ENCODE measurements at regions not wholly inside any gene's neighbourhood (a gene's known extent, or its start where the extent isn't known, plus 50 kb on each side); places are given as distances from the start of the nearest gene placed in this dataset.

DNA sequence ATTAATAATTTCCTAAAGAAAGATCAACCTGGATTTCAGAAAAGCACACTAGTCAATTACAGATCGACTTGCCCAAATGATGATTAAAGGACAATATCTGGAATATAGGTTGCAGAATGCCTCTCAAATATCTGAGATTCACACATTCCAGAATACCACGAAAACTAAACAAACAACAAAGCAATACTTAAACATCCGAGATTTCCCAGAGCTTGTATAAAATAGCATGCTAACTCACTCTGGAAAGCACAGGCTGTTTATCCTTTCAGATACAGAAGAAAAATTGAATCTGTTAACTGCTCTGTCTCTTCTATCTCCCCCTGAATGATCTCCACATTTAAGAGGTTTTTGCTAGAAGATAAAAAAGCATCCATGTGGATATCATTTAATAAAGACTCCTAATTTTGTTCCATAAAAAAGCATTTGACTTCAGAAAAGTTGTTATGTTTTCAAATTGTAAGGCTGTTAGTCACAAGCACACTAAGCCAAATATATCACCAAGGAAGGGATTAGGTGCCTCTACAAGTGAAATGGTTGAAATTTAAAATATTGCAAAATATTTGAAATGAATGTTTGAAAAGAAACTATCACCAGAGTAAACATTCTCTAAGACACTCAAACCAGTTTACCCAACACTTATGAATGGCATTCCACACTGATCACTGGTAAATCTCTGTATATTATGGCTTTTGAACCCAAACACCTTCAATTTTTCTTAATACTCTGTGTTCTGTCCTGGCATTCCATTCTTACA is 865.1 kb upstream of the ADAMTS5 start:
- no peak overlapping the region for H3K9ac ChIP-seq (ENCODE audit: low read length)
- no peaks in the 10 kb centered on the region for H3K27me3 ChIP-seq (ENCODE audit: low read length)
- no peaks in the 10 kb centered on the region for H3K4me1 ChIP-seq (ENCODE audit: low read length)
- H3K9me2 ChIP-seq (replicated peaks; ENCODE audit: insufficient read depth, low read length) = no peaks in the 10 kb centered on the region
- H3K36me3 ChIP-seq (ENCODE audit: insufficient read depth, low read length) = no peaks in the 10 kb centered on the region
- peaks cover 14% of the 10 kb centered on the region; the same call in 1 of the 2 replicates for H3K9me3 ChIP-seq (ENCODE audit: low read length)
- H4K20me1 ChIP-seq (ENCODE audit: insufficient read depth, low read depth, low read length) = no peaks in the 10 kb centered on the region
- no peak overlapping the region for H3K27ac ChIP-seq (ENCODE audit: low read length)
- H3K4me2 ChIP-seq (ENCODE audit: low read depth, low read length, poor library complexity, severe bottlenecking) = no peak overlapping the region
- no peak overlapping the region for H2AFZ ChIP-seq (ENCODE audit: low read length)
- no peak for DNase-seq
- no peak overlapping the region for H3K4me3 ChIP-seq (ENCODE audit: low read length)
- no peaks in the 10 kb centered on the region for H3K79me2 ChIP-seq (ENCODE audit: low read length)

GRCh38 chr21:27831177-27831576 is 864.3 kb upstream of the ADAMTS5 start:
- H3K36me3 ChIP-seq (ENCODE audit: insufficient read depth, low read length) = no peaks in the 10 kb centered on the region
- no peaks in the 10 kb centered on the region for H4K20me1 ChIP-seq (ENCODE audit: insufficient read depth, low read depth, low read length)
- H3K9ac ChIP-seq (ENCODE audit: low read length) = no peak overlapping the region
- H3K27me3 ChIP-seq (ENCODE audit: low read length) = no peaks in the 10 kb centered on the region
- no peak for DNase-seq
- H3K27ac ChIP-seq (ENCODE audit: low read length) = no peak overlapping the region
- H3K9me2 ChIP-seq (replicated peaks; ENCODE audit: insufficient read depth, low read length) = no peaks in the 10 kb centered on the region
- no peak overlapping the region for H2AFZ ChIP-seq (ENCODE audit: low read length)
- no peak overlapping the region for H3K4me2 ChIP-seq (ENCODE audit: low read depth, low read length, poor library complexity, severe bottlenecking)
- no peaks in the 10 kb centered on the region for H3K4me1 ChIP-seq (ENCODE audit: low read length)
- no peaks in the 10 kb centered on the region for H3K79me2 ChIP-seq (ENCODE audit: low read length)
- H3K9me3 ChIP-seq (ENCODE audit: low read length) = peaks cover 14% of the 10 kb centered on the region; the same call in 1 of the 2 replicates
- H3K4me3 ChIP-seq (ENCODE audit: low read length) = no peak overlapping the region

GRCh38 chr21:27827972-27828371 is 861.1 kb upstream of the ADAMTS5 start:
- Histone ChIP-seq H3K27me3 (ENCODE audit: low read length) (no peaks in the 10 kb centered on the region), H3K4me2 (ENCODE audit: low read depth, low read length, poor library complexity, severe bottlenecking) (no peak overlapping the region), H2AFZ (ENCODE audit: low read length) (no peak overlapping the region), H3K4me1 (ENCODE audit: low read length) (no peaks in the 10 kb centered on the region), H3K79me2 (ENCODE audit: low read length) (no peaks in the 10 kb centered on the region), H3K9me3 (ENCODE audit: low read length) (peaks cover 14% of the 10 kb centered on the region; the same call in 1 of the 2 replicates), H4K20me1 (ENCODE audit: insufficient read depth, low read depth, low read length) (no peaks in the 10 kb centered on the region), H3K9ac (ENCODE audit: low read length) (no peak overlapping the region), H3K9me2 (replicated peaks; ENCODE audit: insufficient read depth, low read length) (no peaks in the 10 kb centered on the region), H3K36me3 (ENCODE audit: insufficient read depth, low read length) (no peaks in the 10 kb centered on the region), H3K27ac (ENCODE audit: low read length) (no peak overlapping the region), H3K4me3 (ENCODE audit: low read length) (no peak overlapping the region)
- DNase-seq = no peak

DNA sequence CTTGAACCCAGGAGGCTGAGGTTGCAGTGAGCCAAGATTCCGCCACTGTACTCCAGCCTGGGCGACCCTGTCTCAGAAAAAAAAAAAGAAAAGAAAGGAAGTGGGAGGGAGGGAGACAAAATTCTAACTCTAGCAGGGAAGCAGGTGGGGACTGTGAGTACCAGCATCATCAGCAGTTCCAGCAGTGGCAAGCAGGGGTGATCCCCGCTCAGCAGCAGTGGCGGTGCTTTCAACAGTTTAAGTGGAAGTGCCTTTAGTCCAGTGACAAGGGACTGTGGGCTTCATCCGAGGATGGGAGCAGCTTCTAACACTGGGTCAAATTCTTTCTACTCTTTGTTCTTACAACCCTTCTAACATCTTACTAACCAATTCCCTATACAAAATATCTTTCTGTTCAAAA is 858.1 kb upstream of the ADAMTS5 start:
- Histone ChIP-seq H3K9ac (ENCODE audit: low read length) (no peak overlapping the region), H3K4me2 (ENCODE audit: low read depth, low read length, poor library complexity, severe bottlenecking) (no peak overlapping the region), H3K9me3 (ENCODE audit: low read length) (peaks cover 4% of the 10 kb centered on the region; the same call in 1 of the 2 replicates), H2AFZ (ENCODE audit: low read length) (no peak overlapping the region), H3K27me3 (ENCODE audit: low read length) (no peaks in the 10 kb centered on the region), H3K36me3 (ENCODE audit: insufficient read depth, low read length) (no peaks in the 10 kb centered on the region), H4K20me1 (ENCODE audit: insufficient read depth, low read depth, low read length) (no peaks in the 10 kb centered on the region), H3K27ac (ENCODE audit: low read length) (no peak overlapping the region), H3K4me1 (ENCODE audit: low read length) (no peaks in the 10 kb centered on the region), H3K79me2 (ENCODE audit: low read length) (no peaks in the 10 kb centered on the region), H3K9me2 (replicated peaks; ENCODE audit: insufficient read depth, low read length) (no peaks in the 10 kb centered on the region), H3K4me3 (ENCODE audit: low read length) (no peak overlapping the region)
- DNase-seq = no peak

DNA sequence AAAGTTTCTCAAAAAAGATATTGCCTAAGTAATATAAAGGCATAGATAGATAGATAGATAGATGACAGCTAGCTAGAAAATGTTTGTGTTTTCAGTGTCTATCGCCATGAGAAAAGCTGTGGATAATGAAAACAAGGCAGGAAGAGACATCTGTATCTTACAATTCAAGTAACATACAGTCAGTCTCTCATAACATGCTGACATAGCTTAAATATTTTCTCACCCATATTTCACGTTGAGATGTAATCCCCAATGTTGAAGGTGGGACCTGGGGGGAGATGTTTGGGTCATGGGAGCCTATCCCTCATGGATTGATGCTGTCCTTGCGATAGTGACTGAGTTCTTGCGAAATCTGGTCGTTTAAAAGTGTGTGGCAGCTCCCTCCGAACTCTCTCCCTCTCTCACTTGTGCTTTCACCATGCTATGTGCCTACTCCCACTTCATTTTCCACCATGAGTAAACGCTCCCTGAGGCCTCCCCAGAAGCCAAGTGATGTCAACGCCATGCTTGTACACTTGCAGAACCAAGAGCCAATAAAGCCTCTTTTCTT is 856.8 kb upstream of the ADAMTS5 start:
- H3K4me1 ChIP-seq (ENCODE audit: low read length) = no peaks in the 10 kb centered on the region
- no peaks in the 10 kb centered on the region for H3K9me2 ChIP-seq (replicated peaks; ENCODE audit: insufficient read depth, low read length)
- no peak overlapping the region for H3K27ac ChIP-seq (ENCODE audit: low read length)
- H3K4me2 ChIP-seq (ENCODE audit: low read depth, low read length, poor library complexity, severe bottlenecking) = no peak overlapping the region
- no peak overlapping the region for H3K9ac ChIP-seq (ENCODE audit: low read length)
- H3K27me3 ChIP-seq (ENCODE audit: low read length) = no peaks in the 10 kb centered on the region
- peaks cover 4% of the 10 kb centered on the region; the same call in 1 of the 2 replicates for H3K9me3 ChIP-seq (ENCODE audit: low read length)
- no peak overlapping the region for H2AFZ ChIP-seq (ENCODE audit: low read length)
- no peak for DNase-seq
- no peaks in the 10 kb centered on the region for H3K79me2 ChIP-seq (ENCODE audit: low read length)
- H3K4me3 ChIP-seq (ENCODE audit: low read length) = no peak overlapping the region
- no peaks in the 10 kb centered on the region for H4K20me1 ChIP-seq (ENCODE audit: insufficient read depth, low read depth, low read length)
- H3K36me3 ChIP-seq (ENCODE audit: insufficient read depth, low read length) = no peaks in the 10 kb centered on the region

DNA sequence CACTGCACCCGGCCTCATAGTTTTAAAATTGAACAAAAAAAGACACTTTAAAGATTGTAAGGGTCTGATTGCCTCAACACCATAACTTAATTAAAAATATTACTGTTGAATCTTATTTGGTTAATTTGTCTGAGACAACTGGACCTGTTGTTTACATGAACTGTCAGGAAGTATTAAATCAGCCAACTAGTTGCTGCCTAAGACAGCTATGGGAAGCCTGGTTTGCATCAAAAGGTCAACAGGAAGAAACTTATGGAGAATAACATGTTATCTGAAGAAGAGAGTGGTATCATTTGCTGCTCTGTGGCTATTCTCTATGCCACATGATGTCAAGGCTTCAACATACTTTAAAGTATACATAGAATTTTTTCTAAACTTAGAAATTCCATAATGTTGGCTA is 853.5 kb upstream of the ADAMTS5 start:
- Histone ChIP-seq H3K4me3 (ENCODE audit: low read length) (no peak overlapping the region), H3K27me3 (ENCODE audit: low read length) (no peaks in the 10 kb centered on the region), H3K4me1 (ENCODE audit: low read length) (no peaks in the 10 kb centered on the region), H3K4me2 (ENCODE audit: low read depth, low read length, poor library complexity, severe bottlenecking) (no peak overlapping the region), H3K9me3 (ENCODE audit: low read length) (no peaks in the 10 kb centered on the region; the same call in 1 of the 2 replicates), H3K36me3 (ENCODE audit: insufficient read depth, low read length) (no peaks in the 10 kb centered on the region), H3K9ac (ENCODE audit: low read length) (no peak overlapping the region), H4K20me1 (ENCODE audit: insufficient read depth, low read depth, low read length) (no peaks in the 10 kb centered on the region), H3K27ac (ENCODE audit: low read length) (no peak overlapping the region), H2AFZ (ENCODE audit: low read length) (no peak overlapping the region), H3K79me2 (ENCODE audit: low read length) (no peaks in the 10 kb centered on the region), H3K9me2 (replicated peaks; ENCODE audit: insufficient read depth, low read length) (no peaks in the 10 kb centered on the region)
- no peak for DNase-seq

GRCh38 chr21:27819299-27819698 is 852.4 kb upstream of the ADAMTS5 start:
- no peak for DNase-seq
- Histone ChIP-seq H3K9me3 (ENCODE audit: low read length) (no peaks in the 10 kb centered on the region; the same call in 1 of the 2 replicates), H3K27me3 (ENCODE audit: low read length) (no peaks in the 10 kb centered on the region), H3K9me2 (replicated peaks; ENCODE audit: insufficient read depth, low read length) (no peaks in the 10 kb centered on the region), H3K27ac (ENCODE audit: low read length) (no peak overlapping the region), H4K20me1 (ENCODE audit: insufficient read depth, low read depth, low read length) (no peaks in the 10 kb centered on the region), H3K79me2 (ENCODE audit: low read length) (no peaks in the 10 kb centered on the region), H2AFZ (ENCODE audit: low read length) (no peak overlapping the region), H3K36me3 (ENCODE audit: insufficient read depth, low read length) (no peaks in the 10 kb centered on the region), H3K9ac (ENCODE audit: low read length) (no peak overlapping the region), H3K4me3 (ENCODE audit: low read length) (no peak overlapping the region), H3K4me1 (ENCODE audit: low read length) (no peaks in the 10 kb centered on the region), H3K4me2 (ENCODE audit: low read depth, low read length, poor library complexity, severe bottlenecking) (no peak overlapping the region)

DNA sequence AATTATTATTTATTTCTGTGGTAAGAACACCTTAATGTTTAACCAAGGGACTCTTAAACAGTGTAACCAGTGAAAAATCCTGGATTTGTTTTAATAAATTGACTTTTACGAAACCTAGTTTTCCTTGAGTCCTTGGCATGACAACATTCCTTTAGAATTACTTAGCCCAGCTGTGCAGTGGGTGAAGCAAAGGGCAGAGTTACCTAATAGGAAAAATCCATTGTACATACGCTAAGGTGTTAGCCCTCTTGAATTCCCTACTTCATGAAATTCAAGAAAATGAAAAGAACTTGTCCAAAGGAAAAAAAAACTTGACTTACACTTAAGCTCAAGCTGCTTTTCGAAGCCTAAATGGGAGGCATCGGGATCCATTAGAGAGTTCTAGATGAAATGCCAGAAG is 852.0 kb upstream of the ADAMTS5 start:
- H2AFZ ChIP-seq (ENCODE audit: low read length) = no peak overlapping the region
- no peak overlapping the region for H3K4me3 ChIP-seq (ENCODE audit: low read length)
- no peaks in the 10 kb centered on the region for H3K79me2 ChIP-seq (ENCODE audit: low read length)
- no peaks in the 10 kb centered on the region for H4K20me1 ChIP-seq (ENCODE audit: insufficient read depth, low read depth, low read length)
- no peaks in the 10 kb centered on the region for H3K27me3 ChIP-seq (ENCODE audit: low read length)
- no peak overlapping the region for H3K27ac ChIP-seq (ENCODE audit: low read length)
- no peak overlapping the region for H3K9ac ChIP-seq (ENCODE audit: low read length)
- no peaks in the 10 kb centered on the region; the same call in 1 of the 2 replicates for H3K9me3 ChIP-seq (ENCODE audit: low read length)
- no peaks in the 10 kb centered on the region for H3K36me3 ChIP-seq (ENCODE audit: insufficient read depth, low read length)
- H3K4me2 ChIP-seq (ENCODE audit: low read depth, low read length, poor library complexity, severe bottlenecking) = no peak overlapping the region
- no peak for DNase-seq
- no peaks in the 10 kb centered on the region for H3K4me1 ChIP-seq (ENCODE audit: low read length)
- H3K9me2 ChIP-seq (replicated peaks; ENCODE audit: insufficient read depth, low read length) = no peaks in the 10 kb centered on the region
